ENCODE measurements at regions not wholly inside any gene's neighbourhood (a gene's known extent, or its start where the extent isn't known, plus 50 kb on each side); places are given as distances from the start of the nearest gene placed in this dataset.

DNA sequence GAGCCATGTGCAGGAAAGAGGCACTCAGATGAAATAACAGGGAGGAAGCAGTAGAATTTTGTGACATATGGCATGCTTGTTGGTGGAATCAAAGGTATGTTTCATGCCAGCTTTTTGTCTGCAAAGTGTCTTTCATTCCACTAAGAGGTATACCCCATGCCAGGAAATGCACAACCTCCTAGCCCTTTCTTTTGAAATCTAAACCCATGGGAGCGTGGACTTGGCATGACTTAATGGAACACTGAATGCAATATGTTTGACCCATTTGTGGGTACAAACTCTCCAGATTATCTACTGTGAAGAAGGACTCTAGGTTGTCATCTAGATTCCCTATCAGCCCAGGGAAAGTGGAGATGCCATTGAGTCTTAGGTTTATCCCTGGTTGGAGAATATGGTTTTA, 338.3 kb upstream of the TEX13C start:
- TF ChIP-seq, protein P1, sequence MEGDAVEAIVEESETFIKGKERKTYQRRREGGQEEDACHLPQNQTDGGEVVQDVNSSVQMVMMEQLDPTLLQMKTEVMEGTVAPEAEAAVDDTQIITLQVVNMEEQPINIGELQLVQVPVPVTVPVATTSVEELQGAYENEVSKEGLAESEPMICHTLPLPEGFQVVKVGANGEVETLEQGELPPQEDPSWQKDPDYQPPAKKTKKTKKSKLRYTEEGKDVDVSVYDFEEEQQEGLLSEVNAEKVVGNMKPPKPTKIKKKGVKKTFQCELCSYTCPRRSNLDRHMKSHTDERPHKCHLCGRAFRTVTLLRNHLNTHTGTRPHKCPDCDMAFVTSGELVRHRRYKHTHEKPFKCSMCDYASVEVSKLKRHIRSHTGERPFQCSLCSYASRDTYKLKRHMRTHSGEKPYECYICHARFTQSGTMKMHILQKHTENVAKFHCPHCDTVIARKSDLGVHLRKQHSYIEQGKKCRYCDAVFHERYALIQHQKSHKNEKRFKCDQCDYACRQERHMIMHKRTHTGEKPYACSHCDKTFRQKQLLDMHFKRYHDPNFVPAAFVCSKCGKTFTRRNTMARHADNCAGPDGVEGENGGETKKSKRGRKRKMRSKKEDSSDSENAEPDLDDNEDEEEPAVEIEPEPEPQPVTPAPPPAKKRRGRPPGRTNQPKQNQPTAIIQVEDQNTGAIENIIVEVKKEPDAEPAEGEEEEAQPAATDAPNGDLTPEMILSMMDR (IDR thresholded peaks at IDR 0.05; ENCODE audit: extremely low read depth, low read depth, low read length) = no peak
- no peaks in the 10 kb centered on the region for H4K20me1 ChIP-seq (ENCODE audit: insufficient read depth, low read length)
- DNase-seq (ENCODE audit: insufficient read length, low spot score, missing footprints) = no peak
- no peaks in the 10 kb centered on the region for H3K27me3 ChIP-seq (ENCODE audit: insufficient read depth, low read length)
- no peaks in the 10 kb centered on the region for H3K79me2 ChIP-seq (ENCODE audit: insufficient read depth, low read length)
- H3K4me2 ChIP-seq (ENCODE audit: insufficient read depth, low read length) = no peak overlapping the region
- peaks cover 2% of the 10 kb centered on the region for H3K9me3 ChIP-seq (ENCODE audit: low read depth, low read length)
- H2AFZ ChIP-seq (ENCODE audit: low read length) = no peak overlapping the region
- no peaks in the 10 kb centered on the region for H3K36me3 ChIP-seq (ENCODE audit: insufficient read depth, low read length)
- no peak overlapping the region for H3K4me3 ChIP-seq (ENCODE audit: insufficient read depth, low read length)
- H3K27ac ChIP-seq (ENCODE audit: low read depth, low read length) = no peak overlapping the region
- no peaks in the 10 kb centered on the region for H3K4me1 ChIP-seq (ENCODE audit: insufficient read depth, low read length)

DNA sequence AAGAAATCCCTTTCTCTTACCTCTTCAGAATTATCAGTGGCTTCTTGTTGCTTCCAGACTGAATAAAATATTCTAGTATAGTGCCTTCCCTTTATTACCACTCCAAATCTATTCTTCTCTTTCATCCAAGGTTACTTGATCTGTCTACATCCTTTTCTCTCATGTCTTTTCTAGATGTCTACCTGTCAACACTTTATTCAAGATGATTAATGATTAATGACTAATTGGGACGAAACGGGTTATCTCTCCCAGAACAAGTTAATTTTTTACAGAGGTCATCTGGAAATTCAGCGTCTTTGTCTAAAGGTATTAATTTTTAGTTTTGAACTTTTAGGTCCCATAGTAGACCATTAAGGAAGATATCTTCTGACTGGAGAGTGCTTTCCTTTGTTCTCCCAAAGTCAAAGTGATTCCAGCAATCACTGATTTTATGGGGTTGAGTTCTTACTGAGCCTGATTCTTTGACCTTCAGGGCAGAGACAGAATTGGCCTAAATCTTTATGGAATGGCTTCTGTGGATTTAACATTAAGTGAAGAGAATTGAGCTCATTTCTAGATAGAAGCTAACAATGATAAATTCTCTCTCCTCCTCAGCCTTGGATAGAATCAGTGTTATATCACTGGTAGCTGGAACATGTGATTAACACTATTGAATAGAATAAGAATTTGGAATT, 335.4 kb upstream of the TEX13C start:
- Histone ChIP-seq H3K4me3 (ENCODE audit: insufficient read depth, low read length) (no peak overlapping the region), H3K9me3 (ENCODE audit: low read depth, low read length) (no peaks in the 10 kb centered on the region), H3K4me2 (ENCODE audit: insufficient read depth, low read length) (no peak overlapping the region), H4K20me1 (ENCODE audit: insufficient read depth, low read length) (no peaks in the 10 kb centered on the region), H3K27ac (ENCODE audit: low read depth, low read length) (no peak overlapping the region), H3K36me3 (ENCODE audit: insufficient read depth, low read length) (no peaks in the 10 kb centered on the region), H3K79me2 (ENCODE audit: insufficient read depth, low read length) (no peaks in the 10 kb centered on the region), H3K4me1 (ENCODE audit: insufficient read depth, low read length) (no peaks in the 10 kb centered on the region), H3K27me3 (ENCODE audit: insufficient read depth, low read length) (no peaks in the 10 kb centered on the region), H2AFZ (ENCODE audit: low read length) (no peak overlapping the region)
- TF ChIP-seq, protein P1 (IDR thresholded peaks at IDR 0.05; ENCODE audit: extremely low read depth, low read depth, low read length) = no peak
- DNase-seq (ENCODE audit: insufficient read length, low spot score, missing footprints) = no peak

DNA sequence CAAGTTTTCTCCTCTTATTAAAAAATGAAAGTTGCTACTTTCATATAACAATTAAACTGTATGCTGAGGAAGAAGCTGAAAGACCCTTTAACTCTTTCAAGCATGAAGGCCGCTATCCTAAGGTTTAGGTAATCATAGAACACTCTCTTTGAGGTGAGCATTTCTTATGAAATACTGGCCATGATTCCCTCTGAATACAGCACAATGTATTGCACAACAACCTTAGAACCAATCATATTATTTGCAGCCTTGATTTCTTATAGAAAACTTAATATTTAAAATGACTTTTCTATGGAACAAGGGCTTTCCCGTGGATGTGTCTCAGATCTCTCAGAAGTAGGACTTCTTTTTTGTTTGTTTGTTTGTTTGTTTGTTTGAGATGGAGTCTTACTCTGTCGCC, 333.4 kb upstream of the TEX13C start:
- no peak overlapping the region for H3K27ac ChIP-seq (ENCODE audit: low read depth, low read length)
- no peaks in the 10 kb centered on the region for H3K79me2 ChIP-seq (ENCODE audit: insufficient read depth, low read length)
- TF ChIP-seq, protein P1 (IDR thresholded peaks at IDR 0.05; ENCODE audit: extremely low read depth, low read depth, low read length) = no peak
- no peaks in the 10 kb centered on the region for H4K20me1 ChIP-seq (ENCODE audit: insufficient read depth, low read length)
- H3K4me3 ChIP-seq (ENCODE audit: insufficient read depth, low read length) = no peak overlapping the region
- H3K4me2 ChIP-seq (ENCODE audit: insufficient read depth, low read length) = no peak overlapping the region
- no peaks in the 10 kb centered on the region for H3K36me3 ChIP-seq (ENCODE audit: insufficient read depth, low read length)
- H2AFZ ChIP-seq (ENCODE audit: low read length) = no peak overlapping the region
- H3K9me3 ChIP-seq (ENCODE audit: low read depth, low read length) = no peaks in the 10 kb centered on the region
- no peak for DNase-seq (ENCODE audit: insufficient read length, low spot score, missing footprints)
- H3K27me3 ChIP-seq (ENCODE audit: insufficient read depth, low read length) = no peaks in the 10 kb centered on the region
- H3K4me1 ChIP-seq (ENCODE audit: insufficient read depth, low read length) = no peaks in the 10 kb centered on the region

DNA sequence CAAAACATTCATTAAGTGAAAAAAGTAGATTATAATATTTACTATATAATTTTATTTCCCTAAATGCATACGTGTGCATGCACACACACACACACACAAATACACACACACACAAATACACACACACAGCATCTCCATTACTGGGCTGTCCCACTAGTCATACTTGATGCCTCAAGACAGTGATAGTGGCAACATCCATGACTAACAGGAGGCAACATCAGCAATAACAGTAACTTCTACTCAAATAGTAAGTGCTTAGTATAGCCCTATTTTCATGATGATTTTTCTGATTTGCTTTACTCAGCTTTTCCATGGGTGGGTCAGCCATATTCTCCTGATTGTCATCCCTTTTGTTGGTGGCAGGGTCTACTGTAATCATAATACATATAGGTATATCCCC, 325.9 kb upstream of the TEX13C start:
- Histone ChIP-seq H3K4me1 (ENCODE audit: insufficient read depth, low read length) (no peaks in the 10 kb centered on the region), H3K4me3 (ENCODE audit: insufficient read depth, low read length) (no peak overlapping the region), H3K79me2 (ENCODE audit: insufficient read depth, low read length) (no peaks in the 10 kb centered on the region), H3K9me3 (ENCODE audit: low read depth, low read length) (no peaks in the 10 kb centered on the region), H3K27me3 (ENCODE audit: insufficient read depth, low read length) (no peaks in the 10 kb centered on the region), H2AFZ (ENCODE audit: low read length) (no peak overlapping the region), H3K36me3 (ENCODE audit: insufficient read depth, low read length) (no peaks in the 10 kb centered on the region), H4K20me1 (ENCODE audit: insufficient read depth, low read length) (no peaks in the 10 kb centered on the region), H3K4me2 (ENCODE audit: insufficient read depth, low read length) (no peak overlapping the region), H3K27ac (ENCODE audit: low read depth, low read length) (no peak overlapping the region)
- DNase-seq (ENCODE audit: insufficient read length, low spot score, missing footprints) = no peak
- TF ChIP-seq, protein P1 (IDR thresholded peaks at IDR 0.05; ENCODE audit: extremely low read depth, low read depth, low read length) = no peak

All from osteoblast (primary cell).